IMR-90 (cell line): ENCODE measurements at regions not wholly inside any gene's neighbourhood (a gene's known extent, or its start where the extent isn't known, plus 50 kb on each side); places are given as distances from the start of the nearest gene placed in this dataset.

Experiments used
- CHD1 ChIP-seq: IDR thresholded peaks from 2 replicates; pipeline ENCODE4 v1.6.1; 2012; ENCODE audit warnings: low read depth, low read length, improper control_type of control experiment
- FOS ChIP-seq: fragments of 150-350 bp; IDR thresholded peaks from 2 replicates; pipeline ENCODE4 v1.6.1; 2016; ENCODE audit warnings: low read depth, low read length
- MAFK ChIP-seq: IDR thresholded peaks from 2 replicates; pipeline ENCODE4 v1.6.1; 2012; ENCODE audit warnings: low read depth, low read length, improper control_type of control experiment
- MXI1 ChIP-seq: IDR thresholded peaks from 2 replicates; pipeline ENCODE4 v1.6.1; 2012; ENCODE audit warnings: low read depth, mild to moderate bottlenecking, low read length, moderate library complexity, borderline replicate concordance
- NFE2L2 ChIP-seq: fragments of 150-350 bp; IDR thresholded peaks from 2 replicates; pipeline ENCODE4 v1.6.1; 2016; ENCODE audit warnings: low read depth, mild to moderate bottlenecking, low read length
- POLR2A ChIP-seq: IDR thresholded peaks from 2 replicates; pipeline ENCODE4 v1.6.1; 2012; ENCODE audit warnings: mild to moderate bottlenecking, low read depth, low read length
- RAD21 ChIP-seq: IDR thresholded peaks from 2 replicates; pipeline ENCODE4 v1.6.1; 2012; ENCODE audit warnings: low read length, improper control_type of control experiment
- RCOR1 ChIP-seq: IDR thresholded peaks from 2 replicates; pipeline ENCODE4 v1.6.1; 2012; ENCODE audit warnings: mild to moderate bottlenecking, low read length, improper control_type of control experiment; ENCODE audit not compliant: insufficient replicate concordance
- SMC3 ChIP-seq: fragments of 150-350 bp; IDR thresholded peaks from 2 replicates; pipeline ENCODE4 v1.6.1; 2016; ENCODE audit warnings: low read depth, mild to moderate bottlenecking, antibody characterized with exemption, low read length, moderate library complexity
- TF ChIP-seq, protein P1 (sequence below): conservative IDR thresholded peaks from 2 replicates; pipeline ENCODE4 v1.5.1; 2012; ENCODE audit warnings: mild to moderate bottlenecking, low read depth, low read length, improper control_type of control experiment
- TF ChIP-seq, protein P2 (sequence below): fragments of 150-350 bp; IDR thresholded peaks from 2 replicates; pipeline ENCODE4 v1.6.1; 2016; ENCODE audit warnings: low read depth, mild to moderate bottlenecking, low read length, moderate library complexity, borderline replicate concordance

DNA sequence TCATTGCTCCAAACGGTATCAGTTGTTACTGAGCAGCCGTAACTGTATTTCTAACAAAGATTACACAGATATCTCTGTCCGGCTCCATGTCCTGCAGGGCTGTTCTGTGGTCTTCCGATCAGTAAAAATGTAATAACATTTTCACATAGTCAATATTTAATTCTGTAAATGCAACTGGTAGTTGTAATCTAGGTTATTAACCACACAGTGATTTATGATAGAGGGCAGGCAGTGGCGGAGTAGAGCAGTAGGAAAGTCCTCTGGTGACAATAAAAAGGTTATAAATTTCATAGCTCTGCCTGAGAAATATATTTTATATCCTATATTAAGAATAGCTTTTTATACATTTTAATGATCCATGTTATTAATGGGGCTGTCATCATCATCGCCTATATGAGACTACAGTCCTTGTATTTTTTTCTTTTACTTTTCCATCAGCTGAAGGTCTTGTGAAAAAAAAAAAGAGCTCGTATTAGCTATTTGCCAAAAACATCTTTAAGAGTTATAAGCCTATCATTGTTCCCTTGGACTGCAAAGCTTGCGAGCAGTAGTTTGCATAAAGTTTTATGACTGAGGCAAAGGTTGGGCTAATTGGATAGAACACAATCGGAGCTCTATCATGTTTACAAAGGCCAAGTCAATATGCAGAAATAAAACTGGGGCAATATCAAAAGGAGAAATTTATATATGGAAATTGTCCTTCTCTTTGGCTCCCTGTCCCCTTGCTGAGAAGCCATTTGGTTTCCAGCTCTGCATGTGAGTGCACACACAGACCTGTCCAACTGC is 648.0 kb downstream of the IRX1 start:
- TF ChIP-seq, protein P1, sequence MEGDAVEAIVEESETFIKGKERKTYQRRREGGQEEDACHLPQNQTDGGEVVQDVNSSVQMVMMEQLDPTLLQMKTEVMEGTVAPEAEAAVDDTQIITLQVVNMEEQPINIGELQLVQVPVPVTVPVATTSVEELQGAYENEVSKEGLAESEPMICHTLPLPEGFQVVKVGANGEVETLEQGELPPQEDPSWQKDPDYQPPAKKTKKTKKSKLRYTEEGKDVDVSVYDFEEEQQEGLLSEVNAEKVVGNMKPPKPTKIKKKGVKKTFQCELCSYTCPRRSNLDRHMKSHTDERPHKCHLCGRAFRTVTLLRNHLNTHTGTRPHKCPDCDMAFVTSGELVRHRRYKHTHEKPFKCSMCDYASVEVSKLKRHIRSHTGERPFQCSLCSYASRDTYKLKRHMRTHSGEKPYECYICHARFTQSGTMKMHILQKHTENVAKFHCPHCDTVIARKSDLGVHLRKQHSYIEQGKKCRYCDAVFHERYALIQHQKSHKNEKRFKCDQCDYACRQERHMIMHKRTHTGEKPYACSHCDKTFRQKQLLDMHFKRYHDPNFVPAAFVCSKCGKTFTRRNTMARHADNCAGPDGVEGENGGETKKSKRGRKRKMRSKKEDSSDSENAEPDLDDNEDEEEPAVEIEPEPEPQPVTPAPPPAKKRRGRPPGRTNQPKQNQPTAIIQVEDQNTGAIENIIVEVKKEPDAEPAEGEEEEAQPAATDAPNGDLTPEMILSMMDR = no peak
- TF ChIP-seq RAD21 (no peak), SMC3 (no peak), NFE2L2 (no peak), MXI1 (no peak), RCOR1 (no peak), POLR2A (no peak), MAFK (no peak), FOS (no peak), CHD1 (no peak)
- TF ChIP-seq, protein P2, sequence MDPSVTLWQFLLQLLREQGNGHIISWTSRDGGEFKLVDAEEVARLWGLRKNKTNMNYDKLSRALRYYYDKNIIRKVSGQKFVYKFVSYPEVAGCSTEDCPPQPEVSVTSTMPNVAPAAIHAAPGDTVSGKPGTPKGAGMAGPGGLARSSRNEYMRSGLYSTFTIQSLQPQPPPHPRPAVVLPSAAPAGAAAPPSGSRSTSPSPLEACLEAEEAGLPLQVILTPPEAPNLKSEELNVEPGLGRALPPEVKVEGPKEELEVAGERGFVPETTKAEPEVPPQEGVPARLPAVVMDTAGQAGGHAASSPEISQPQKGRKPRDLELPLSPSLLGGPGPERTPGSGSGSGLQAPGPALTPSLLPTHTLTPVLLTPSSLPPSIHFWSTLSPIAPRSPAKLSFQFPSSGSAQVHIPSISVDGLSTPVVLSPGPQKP = no peak
